ENCODE measurements at regions not wholly inside any gene's neighbourhood (a gene's known extent, or its start where the extent isn't known, plus 50 kb on each side); places are given as distances from the start of the nearest gene placed in this dataset.

DNA sequence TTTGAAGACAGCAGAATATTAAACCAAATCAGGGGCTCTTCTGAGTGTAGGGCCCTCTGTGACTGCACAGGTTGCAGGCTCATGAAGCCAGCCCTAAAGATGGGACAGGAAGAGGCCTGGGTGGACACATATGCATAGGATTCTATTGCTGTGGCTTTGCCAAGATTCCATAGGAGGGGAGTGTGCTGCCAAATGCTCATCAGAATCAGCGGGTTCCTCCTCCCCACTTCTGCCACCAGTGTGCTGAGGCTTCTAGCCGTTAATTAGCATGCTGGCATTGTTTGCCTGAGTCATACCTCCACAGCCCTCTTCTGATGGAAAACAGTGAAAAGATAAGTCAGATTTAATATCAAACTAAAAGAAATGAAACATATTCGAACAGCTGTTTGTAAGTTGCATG lies 103.9 kb upstream of the TMEFF2 start:
- Histone ChIP-seq H3K27me3 (ENCODE audit: control insufficient read depth in 2 of 2, insufficient read depth in 2 of 2, low read length in 2 of 2) (peaks cover 2 to 8% of the 10 kb centered on the region in 2 experiments), H3K9me1 (replicated peaks; ENCODE audit: control insufficient read depth, extremely low read depth, insufficient read depth, low read length) (no peaks in the 10 kb centered on the region), H3K4me3 (replicated peaks in 1 of 3; ENCODE audit: insufficient read depth in 1 of 3, low read depth in 1 of 3, low read length in 3 of 3) (no peak overlapping the region), H3K36me3 (ENCODE audit: control insufficient read depth in 2 of 2, extremely low read depth in 1 of 2, insufficient read depth in 2 of 2, low read length in 2 of 2) (no peaks in the 10 kb centered on the region), H3K4me2 (ENCODE audit: insufficient read depth, low read length) (no peak overlapping the region), H4K20me1 (replicated peaks; ENCODE audit: control insufficient read depth, extremely low read depth, insufficient read depth, low read length) (no peaks in the 10 kb centered on the region), H3K27ac (ENCODE audit: insufficient read depth, low read depth, low read length) (no peak overlapping the region), H3K9ac (replicated peaks; ENCODE audit: extremely low read depth, insufficient read depth, low read length) (no peak overlapping the region), H2AFZ (ENCODE audit: low read depth, low read length) (no peak overlapping the region), H3K9me3 (replicated peaks; ENCODE audit: control insufficient read depth, insufficient read depth, low read length) (no peaks in the 10 kb centered on the region), H3K79me2 (ENCODE audit: control insufficient read depth, insufficient read depth, low read length) (no peaks in the 10 kb centered on the region), H3K4me1 (ENCODE audit: control insufficient read depth, extremely low read depth, insufficient read depth, low read length) (no peaks in the 10 kb centered on the region)
- BruUV-seq (replicated peaks) = no TSS peak
- ChIA-PET CTCF (interaction anchor here (0.8 to 1.5 kb wide), 4 partner anchors 9 to 487 kb away, joined by 3 to 7 read pairs (median 5); no protein-coding TSS in a partner anchor), POLR2A (no interaction called here)
- FAIRE-seq = no peak
- TF ChIP-seq EZH2 (IDR thresholded peaks at IDR 0.05; ENCODE audit: borderline replicate concordance, low read depth, low read length, severe bottlenecking) = no peak
- TF ChIP-seq POLR2A (IDR thresholded peaks at IDR 0.05; ENCODE audit: low read depth, low read length) = no peak
- no peak for TF ChIP-seq JUN (IDR thresholded peaks at IDR 0.05; ENCODE audit: borderline replicate concordance, insufficient read depth, insufficient read length, low read depth)
- TF ChIP-seq POLR2AphosphoS5 (IDR thresholded peaks at IDR 0.05; ENCODE audit: insufficient read depth, low read depth, low read length) = no peak
- TF ChIP-seq, protein P1, sequence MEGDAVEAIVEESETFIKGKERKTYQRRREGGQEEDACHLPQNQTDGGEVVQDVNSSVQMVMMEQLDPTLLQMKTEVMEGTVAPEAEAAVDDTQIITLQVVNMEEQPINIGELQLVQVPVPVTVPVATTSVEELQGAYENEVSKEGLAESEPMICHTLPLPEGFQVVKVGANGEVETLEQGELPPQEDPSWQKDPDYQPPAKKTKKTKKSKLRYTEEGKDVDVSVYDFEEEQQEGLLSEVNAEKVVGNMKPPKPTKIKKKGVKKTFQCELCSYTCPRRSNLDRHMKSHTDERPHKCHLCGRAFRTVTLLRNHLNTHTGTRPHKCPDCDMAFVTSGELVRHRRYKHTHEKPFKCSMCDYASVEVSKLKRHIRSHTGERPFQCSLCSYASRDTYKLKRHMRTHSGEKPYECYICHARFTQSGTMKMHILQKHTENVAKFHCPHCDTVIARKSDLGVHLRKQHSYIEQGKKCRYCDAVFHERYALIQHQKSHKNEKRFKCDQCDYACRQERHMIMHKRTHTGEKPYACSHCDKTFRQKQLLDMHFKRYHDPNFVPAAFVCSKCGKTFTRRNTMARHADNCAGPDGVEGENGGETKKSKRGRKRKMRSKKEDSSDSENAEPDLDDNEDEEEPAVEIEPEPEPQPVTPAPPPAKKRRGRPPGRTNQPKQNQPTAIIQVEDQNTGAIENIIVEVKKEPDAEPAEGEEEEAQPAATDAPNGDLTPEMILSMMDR (IDR thresholded peaks at IDR 0.05; ENCODE audit: extremely low read depth in 1 of 2, insufficient read depth in 1 of 2, low read depth in 1 of 2, low read length in 2 of 2) = no peak
- TF ChIP-seq, protein P2, sequence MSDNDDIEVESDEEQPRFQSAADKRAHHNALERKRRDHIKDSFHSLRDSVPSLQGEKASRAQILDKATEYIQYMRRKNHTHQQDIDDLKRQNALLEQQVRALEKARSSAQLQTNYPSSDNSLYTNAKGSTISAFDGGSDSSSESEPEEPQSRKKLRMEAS (IDR thresholded peaks at IDR 0.05; ENCODE audit: insufficient read depth, insufficient read length) = no peak
- no peak for TF ChIP-seq MYC (IDR thresholded peaks at IDR 0.05; ENCODE audit: low read depth, low read length)
- TF ChIP-seq GATA2 (IDR thresholded peaks at IDR 0.05; ENCODE audit: insufficient read depth, insufficient read length, low read depth, low read length) = no peak
- intact Hi-C loops (cut with micrococcal nuclease) = no loop called here
- dilution Hi-C loops (cut with MboI; ENCODE audit: extremely low pct_ligation_motif_present, low sequenced_read_pairs) = no loop called here
- DNase-seq (ENCODE audit: low read depth, low spot score) = no peak

Data from endothelial cell of umbilical vein (primary cell).